SK-N-SH (cell line): ENCODE measurements at regions not wholly inside any gene's neighbourhood (a gene's known extent, or its start where the extent isn't known, plus 50 kb on each side); places are given as distances from the start of the nearest gene placed in this dataset.

ENCODE experiments used
- CTCF ChIP-seq: fragments of 200-600 bp; sonication (generic); IDR thresholded peaks from 2 replicates; pipeline ENCODE4 v1.6.1; 2017; ENCODE audit warnings: antibody characterized with exemption, mild to moderate bottlenecking, moderate library complexity
- POLR2AphosphoS5 ChIP-seq: IDR thresholded peaks from 2 replicates; pipeline ENCODE4 v1.6.1; 2012; ENCODE audit warnings: low read depth, low read length
- SIN3A ChIP-seq: IDR thresholded peaks from 2 replicates; pipeline ENCODE4 v1.6.1; 2012; ENCODE audit warnings: low read depth, mild to moderate bottlenecking, low read length, moderate library complexity, borderline replicate concordance
- TAF1 ChIP-seq: IDR thresholded peaks from 2 replicates; pipeline ENCODE4 v1.6.1; 2012; ENCODE audit warnings: low read depth, mild to moderate bottlenecking, low read length, moderate library complexity, borderline replicate concordance

- no peak for TF ChIP-seq CTCF
- TF ChIP-seq TAF1 = no peak
- no peak for TF ChIP-seq POLR2AphosphoS5
- no peak for TF ChIP-seq SIN3A
Observed at GRCh38 chr15:56795502-56795901, 62.2 kb upstream of the ZNF280D start.
